ENCODE measurements at regions not wholly inside any gene's neighbourhood (a gene's known extent, or its start where the extent isn't known, plus 50 kb on each side); places are given as distances from the start of the nearest gene placed in this dataset.

DNA sequence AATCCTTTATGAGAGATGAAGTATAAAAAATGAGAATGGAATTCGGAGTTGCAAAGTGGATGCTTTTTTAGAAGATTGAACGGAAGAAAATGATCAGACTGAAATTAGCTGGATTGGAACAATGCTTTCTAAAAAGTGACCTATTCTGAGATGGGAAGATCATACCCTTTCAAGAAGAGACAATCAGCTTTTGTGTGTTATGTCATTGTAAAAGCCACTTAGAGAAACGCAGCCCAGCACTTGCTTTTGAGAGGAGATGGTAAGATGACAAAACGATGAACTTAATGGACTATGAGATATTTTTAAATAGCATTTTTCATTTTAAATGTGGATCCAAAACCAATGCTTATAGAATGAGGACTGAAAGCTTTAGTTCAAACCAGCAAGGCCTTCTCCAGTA, 871.4 kb upstream of the KLHL29 start:
- TF ChIP-seq, protein P1, sequence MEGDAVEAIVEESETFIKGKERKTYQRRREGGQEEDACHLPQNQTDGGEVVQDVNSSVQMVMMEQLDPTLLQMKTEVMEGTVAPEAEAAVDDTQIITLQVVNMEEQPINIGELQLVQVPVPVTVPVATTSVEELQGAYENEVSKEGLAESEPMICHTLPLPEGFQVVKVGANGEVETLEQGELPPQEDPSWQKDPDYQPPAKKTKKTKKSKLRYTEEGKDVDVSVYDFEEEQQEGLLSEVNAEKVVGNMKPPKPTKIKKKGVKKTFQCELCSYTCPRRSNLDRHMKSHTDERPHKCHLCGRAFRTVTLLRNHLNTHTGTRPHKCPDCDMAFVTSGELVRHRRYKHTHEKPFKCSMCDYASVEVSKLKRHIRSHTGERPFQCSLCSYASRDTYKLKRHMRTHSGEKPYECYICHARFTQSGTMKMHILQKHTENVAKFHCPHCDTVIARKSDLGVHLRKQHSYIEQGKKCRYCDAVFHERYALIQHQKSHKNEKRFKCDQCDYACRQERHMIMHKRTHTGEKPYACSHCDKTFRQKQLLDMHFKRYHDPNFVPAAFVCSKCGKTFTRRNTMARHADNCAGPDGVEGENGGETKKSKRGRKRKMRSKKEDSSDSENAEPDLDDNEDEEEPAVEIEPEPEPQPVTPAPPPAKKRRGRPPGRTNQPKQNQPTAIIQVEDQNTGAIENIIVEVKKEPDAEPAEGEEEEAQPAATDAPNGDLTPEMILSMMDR (conservative IDR thresholded peaks at IDR 0.05; ENCODE audit: low read depth, low read length): no peak
- DNase-seq (ENCODE audit: low read depth): no peak
- H3K4me3 ChIP-seq (ENCODE audit: low read length): no peak overlapping the region

GRCh38 chr2:22517141-22517540, 867.8 kb upstream of the KLHL29 start:
- TF ChIP-seq, protein P1 (conservative IDR thresholded peaks at IDR 0.05; ENCODE audit: low read depth, low read length): no peak
- DNase-seq (ENCODE audit: low read depth): no peak
- H3K4me3 ChIP-seq (ENCODE audit: low read length): no peak overlapping the region

DNA sequence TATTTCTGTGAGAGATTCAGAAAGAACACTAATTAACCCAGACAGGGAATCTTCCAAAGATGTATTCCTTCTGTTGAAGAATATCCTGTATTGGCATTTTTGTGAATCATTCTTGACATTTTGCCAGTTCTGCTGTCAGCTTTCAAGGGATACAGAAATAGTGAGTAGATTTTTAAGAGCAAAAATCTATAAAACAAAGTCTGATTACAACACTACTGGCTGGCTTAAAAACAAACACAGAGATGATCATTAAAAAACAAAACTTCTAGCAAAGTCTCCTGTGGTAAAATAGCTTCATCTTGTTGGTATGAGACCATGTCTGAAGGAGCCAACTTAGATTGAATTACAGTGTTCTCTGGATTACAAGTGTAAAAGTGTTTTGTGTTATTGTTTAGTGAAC, 866.3 kb upstream of the KLHL29 start:
- H3K4me3 ChIP-seq (ENCODE audit: low read length): no peak overlapping the region
- no peak for DNase-seq (ENCODE audit: low read depth)
- TF ChIP-seq, protein P1 (conservative IDR thresholded peaks at IDR 0.05; ENCODE audit: low read depth, low read length): no peak

GRCh38 chr2:22520369-22521288, 864.4 kb upstream of the KLHL29 start:
- TF ChIP-seq, protein P1 (conservative IDR thresholded peaks at IDR 0.05; ENCODE audit: low read depth, low read length): no peak
- no peak for DNase-seq (ENCODE audit: low read depth)
- no peak overlapping the region for H3K4me3 ChIP-seq (ENCODE audit: low read length)

DNA sequence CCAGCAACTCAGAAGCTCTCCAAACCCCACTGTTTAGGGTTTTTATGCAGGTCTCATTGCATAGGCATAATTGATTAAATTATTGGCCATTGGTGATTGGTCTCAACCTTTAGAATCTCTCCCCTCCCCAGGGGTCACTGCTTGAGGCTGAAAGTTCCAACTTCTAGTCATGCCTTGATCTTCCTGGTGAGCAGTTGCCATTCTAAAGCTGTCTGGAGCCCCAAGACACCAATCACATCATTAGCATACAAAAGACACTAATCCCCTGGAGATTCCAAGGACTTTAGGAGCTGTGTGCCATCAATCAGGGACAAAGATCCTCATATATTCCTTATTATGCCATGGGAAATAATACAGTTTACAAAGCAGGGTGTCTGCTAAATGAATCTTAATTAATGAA, 863.4 kb upstream of the KLHL29 start:
- H3K4me3 ChIP-seq (ENCODE audit: low read length): no peak overlapping the region
- no peak for DNase-seq (ENCODE audit: low read depth)
- TF ChIP-seq, protein P1 (conservative IDR thresholded peaks at IDR 0.05; ENCODE audit: low read depth, low read length): no peak

GRCh38 chr2:22525681-22526080, 859.3 kb upstream of the KLHL29 start:
- no peak for DNase-seq (ENCODE audit: low read depth)
- H3K4me3 ChIP-seq (ENCODE audit: low read length): no peak overlapping the region
- TF ChIP-seq, protein P1 (conservative IDR thresholded peaks at IDR 0.05; ENCODE audit: low read depth, low read length): no peak

DNA sequence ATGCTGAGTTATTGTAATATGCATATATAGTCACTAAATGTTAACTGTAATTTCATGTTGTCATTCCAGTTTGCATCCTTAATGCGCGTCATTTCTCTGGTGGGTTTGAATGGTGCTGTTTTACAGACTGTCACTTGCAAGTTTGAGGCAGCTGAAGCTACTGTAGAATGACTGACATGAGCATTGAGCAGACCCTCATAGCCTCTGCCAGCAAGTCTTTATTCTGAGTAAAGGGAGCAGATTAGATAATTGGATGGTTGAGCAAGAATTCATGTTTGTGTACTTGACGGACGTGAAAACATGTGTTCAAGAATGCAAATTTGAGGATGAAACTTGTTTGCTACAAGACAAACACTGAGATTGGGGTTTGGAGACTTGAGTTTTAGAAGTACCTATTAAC, 854.8 kb upstream of the KLHL29 start:
- TF ChIP-seq, protein P1 (conservative IDR thresholded peaks at IDR 0.05; ENCODE audit: low read depth, low read length): no peak
- no peak overlapping the region for H3K4me3 ChIP-seq (ENCODE audit: low read length)
- DNase-seq (ENCODE audit: low read depth): no peak

Data from retinal pigment epithelial cell (primary cell).